Progenitor cell of endocrine pancreas (in vitro differentiated cells): ENCODE measurements at regions not wholly inside any gene's neighbourhood (a gene's known extent, or its start where the extent isn't known, plus 50 kb on each side); places are given as distances from the start of the nearest gene placed in this dataset.

Experiments
- DNase-seq: peaks from one replicate; pipeline ENCODE4 v3.0.0; 2021; ENCODE audit warnings: low spot score; ENCODE audit not compliant: unreplicated experiment
- H3K27ac Mint-ChIP-seq: 2 replicates; pipeline ENCODE4 v1.8.0; 2021; ENCODE audit warnings: mild to moderate bottlenecking, moderate library complexity, mixed read lengths
- H3K27me3 Mint-ChIP-seq: 2 replicates; pipeline ENCODE4 v1.8.0; 2021; ENCODE audit warnings: mixed read lengths
- H3K36me3 Mint-ChIP-seq: 2 replicates; pipeline ENCODE4 v1.8.0; 2022; ENCODE audit warnings: mixed read lengths; ENCODE audit not compliant: insufficient read depth
- H3K4me1 Mint-ChIP-seq: 2 replicates; pipeline ENCODE4 v1.8.0; 2021; ENCODE audit warnings: low read depth, mixed read lengths
- H3K4me3 Mint-ChIP-seq: 2 replicates; pipeline ENCODE4 v1.8.0; 2021; ENCODE audit warnings: low read depth, mild to moderate bottlenecking, moderate library complexity, mixed read lengths
- H3K9me3 Mint-ChIP-seq: 2 replicates; pipeline ENCODE4 v1.8.0; 2021; ENCODE audit warnings: low read depth, mixed read lengths
- CTCF ChIP-seq: fragments of 200-600 bp; sonication (generic); IDR thresholded peaks from one replicate; pipeline ENCODE4 v1.5.0; 2021; ENCODE audit warnings: antibody characterized with exemption, mild to moderate bottlenecking; ENCODE audit not compliant: unreplicated experiment

DNA sequence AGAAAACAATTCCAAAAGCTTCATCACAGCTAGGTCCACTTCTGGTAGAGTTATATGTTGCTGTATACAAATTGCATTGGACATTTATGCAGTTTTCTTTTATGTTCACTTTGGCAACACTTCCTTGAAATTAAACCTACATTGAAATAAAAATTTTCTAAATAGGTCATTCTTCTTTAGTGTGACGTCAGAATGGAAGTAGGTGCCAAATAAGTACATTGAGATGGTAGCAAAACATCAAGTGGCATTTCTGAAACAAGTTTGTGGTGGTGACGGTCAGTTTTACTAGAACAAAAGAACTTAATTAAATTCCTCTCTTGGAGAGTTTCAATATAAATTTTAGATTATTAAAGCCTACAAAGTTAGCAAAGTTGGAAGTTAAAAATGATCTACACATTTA lies 895.1 kb downstream of the CDH9 start:
- Mint-ChIP-seq H3K4me3 (no peak overlapping the region), H3K27me3 (no peaks in the 10 kb centered on the region), H3K4me1 (no peaks in the 10 kb centered on the region), H3K36me3 (no peaks in the 10 kb centered on the region), H3K9me3 (no peaks in the 10 kb centered on the region), H3K27ac (no peak overlapping the region)
- TF ChIP-seq CTCF, result no peak
- no peak for DNase-seq

GRCh38 chr5:26121338-26121737 lies 917.0 kb downstream of the CDH9 start:
- Mint-ChIP-seq H3K27ac (no peak overlapping the region), H3K9me3 (no peaks in the 10 kb centered on the region), H3K4me3 (no peak overlapping the region), H3K27me3 (no peaks in the 10 kb centered on the region), H3K4me1 (no peaks in the 10 kb centered on the region), H3K36me3 (no peaks in the 10 kb centered on the region)
- no peak for DNase-seq
- no peak for TF ChIP-seq CTCF

GRCh38 chr5:26104175-26104574 lies 934.2 kb downstream of the CDH9 start:
- no peaks in the 10 kb centered on the region for H3K27me3 Mint-ChIP-seq
- no peak overlapping the region for H3K4me3 Mint-ChIP-seq
- no peak for TF ChIP-seq CTCF
- peaks cover 18% of the 10 kb centered on the region for H3K9me3 Mint-ChIP-seq
- no peak overlapping the region for H3K27ac Mint-ChIP-seq
- no peaks in the 10 kb centered on the region for H3K36me3 Mint-ChIP-seq
- H3K4me1 Mint-ChIP-seq, result no peaks in the 10 kb centered on the region
- DNase-seq, result no peak

DNA sequence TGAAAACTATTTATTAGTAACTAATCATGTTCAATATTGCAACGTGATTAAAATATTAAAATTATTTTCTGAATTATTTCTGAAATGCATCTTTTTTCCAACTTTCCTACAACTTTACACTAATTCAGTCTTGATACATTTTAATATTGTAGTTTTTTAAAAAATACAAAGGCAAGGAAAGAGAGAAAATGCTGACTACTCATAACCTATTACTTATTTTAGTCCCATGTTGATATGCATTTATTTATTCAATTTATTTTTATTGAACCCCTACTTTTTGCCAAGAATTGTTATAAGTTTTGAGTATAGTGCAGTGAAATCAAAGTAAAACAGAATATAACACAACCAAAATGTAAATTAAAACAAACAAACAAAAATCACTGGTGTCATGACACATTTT lies 978.2 kb downstream of the CDH9 start:
- TF ChIP-seq CTCF, result no peak
- no peaks in the 10 kb centered on the region for H3K9me3 Mint-ChIP-seq
- no peaks in the 10 kb centered on the region for H3K27me3 Mint-ChIP-seq
- no peak overlapping the region for H3K4me3 Mint-ChIP-seq
- no peaks in the 10 kb centered on the region for H3K36me3 Mint-ChIP-seq
- no peak for DNase-seq
- no peaks in the 10 kb centered on the region for H3K4me1 Mint-ChIP-seq
- no peak overlapping the region for H3K27ac Mint-ChIP-seq

GRCh38 chr5:26054594-26054993 lies 983.8 kb downstream of the CDH9 start:
- Mint-ChIP-seq H3K36me3 (no peaks in the 10 kb centered on the region), H3K4me1 (no peaks in the 10 kb centered on the region), H3K4me3 (no peak overlapping the region), H3K27me3 (no peaks in the 10 kb centered on the region), H3K9me3 (peaks cover 3% of the 10 kb centered on the region), H3K27ac (no peak overlapping the region)
- no peak for DNase-seq
- no peak for TF ChIP-seq CTCF
